K562 (cell line): ENCODE measurements at regions not wholly inside any gene's neighbourhood (a gene's known extent, or its start where the extent isn't known, plus 50 kb on each side); places are given as distances from the start of the nearest gene placed in this dataset.
A peak's percentile ranks its signal among the peaks of the same experiment; 100 is the strongest.

Source experiments
- ATAC-seq: fragments of 200-7000 bp; cut with Tn5 transposase; 3 replicates; pipeline ENCODE4 v1.9.1; 2020; ENCODE audit warnings: moderate library complexity
- BruUV-seq: library from RNA; stranded (reverse); fragments of 400-500 nt; replicated peaks from 2 replicates; lab custom pipeline; 2021; lab: Mats Ljungman, UMichigan
- CTCF ChIA-PET: fragments of 300-600 bp; formaldehyde crosslinking; extraction: SDS; loops from one replicate; lab custom pipeline; 2021; ENCODE audit warnings: low intra/inter-chr PET ratio; lab: Yijun Ruan, JAX
- POLR2A ChIA-PET: fragments of 300-600, 350-650 bp; sonication (Branson Sonifier 250); formaldehyde crosslinking; extraction: SDS; loops from one replicate; lab custom pipeline; 2021; ENCODE audit warnings: antibody characterized with exemption, inconsistent platforms; lab: Yijun Ruan, JAX
- DNase-seq, 4 experiments: peaks; one replicate each; pipeline versions ENCODE4 v3.0.0 to v3.0.0-alpha.2; 2011 to 2018; ENCODE audit warnings: low spot score in 3 of 4, mixed read lengths in 3 of 4; ENCODE audit errors: extremely low read depth in 1 of 4
- FAIRE-seq: peaks from 2 replicates; lab custom pipeline; 2011; peaks lifted over from hg19 to GRCh38; lab: Jason Lieb, UNC
- H2AFZ ChIP-seq: 2 replicates; pipeline ENCODE4 v1.6.0; 2011; ENCODE audit warnings: low read depth, low read length, control low read depth, inconsistent platforms
- H3K27ac ChIP-seq: fragments of 200-600 bp; 3 replicates; pipeline ENCODE4 v1.8.0; 2011; ENCODE audit warnings: low read depth, mild to moderate bottlenecking, control low read depth, inconsistent platforms, low read length, moderate library complexity, mixed read lengths; ENCODE audit errors: extremely low read depth
- H3K27me3 ChIP-seq, 2 experiments: fragments of 300-600 bp in 1 of 2; 2 replicates in 1 of 2; 3 replicates in 1 of 2; pipeline versions ENCODE4 v1.6.0 to v1.8.0; 2011; ENCODE audit warnings: inconsistent platforms in 2 of 2, low read length in 2 of 2, mild to moderate bottlenecking in 1 of 2, mixed read lengths in 1 of 2, moderate library complexity in 1 of 2; ENCODE audit not compliant: control insufficient read depth in 2 of 2, insufficient read depth in 2 of 2
- H3K36me3 ChIP-seq: fragments of 300-600 bp; 3 replicates; pipeline ENCODE4 v1.8.0; 2011; ENCODE audit warnings: mild to moderate bottlenecking, low read length, inconsistent platforms; ENCODE audit not compliant: control insufficient read depth, insufficient read depth
- H3K4me1 ChIP-seq, 2 experiments: fragments of 200-600 bp in 1 of 2; replicated peaks in 1 of 2; 2 replicates in 1 of 2; 3 replicates in 1 of 2; pipeline versions ENCODE4 v1.5.1 to v1.8.0; 2011; ENCODE audit warnings: inconsistent platforms in 2 of 2, low read length in 2 of 2, mild to moderate bottlenecking in 1 of 2, mixed read lengths in 1 of 2, moderate library complexity in 1 of 2; ENCODE audit not compliant: control insufficient read depth in 2 of 2, insufficient read depth in 2 of 2
- H3K4me2 ChIP-seq: 2 replicates; pipeline ENCODE4 v1.6.1; 2011; ENCODE audit warnings: low read length, control low read depth, inconsistent platforms, mixed read lengths; ENCODE audit not compliant: insufficient read depth
- H3K4me3 ChIP-seq: fragments of 200-600 bp; sonication (generic), shearing (Covaris generic); 2 replicates; pipeline ENCODE4 v1.5.1; 2016; ENCODE audit warnings: control low read depth, inconsistent platforms
- H3K79me2 ChIP-seq: fragments of 200-600 bp; 3 replicates; pipeline ENCODE4 v1.8.0; 2011; ENCODE audit warnings: low read length, inconsistent platforms; ENCODE audit not compliant: control insufficient read depth, insufficient read depth
- H3K9ac ChIP-seq, 2 experiments: 2 replicates each; pipeline versions ENCODE4 v1.6.0 to v1.6.1; 2011; ENCODE audit warnings: low read depth in 2 of 2, low read length in 2 of 2, control low read depth in 1 of 2, inconsistent platforms in 1 of 2, mild to moderate bottlenecking in 1 of 2, mixed read lengths in 1 of 2; ENCODE audit not compliant: insufficient read depth in 1 of 2
- H3K9me1 ChIP-seq: one replicate; pipeline ENCODE4 v1.6.0; 2011; ENCODE audit warnings: inconsistent platforms, mild to moderate bottlenecking, low read length, moderate library complexity; ENCODE audit not compliant: control insufficient read depth, insufficient read depth
- H3K9me3 ChIP-seq: replicated peaks from 2 replicates; pipeline ENCODE4 v1.5.1; 2011; ENCODE audit warnings: low read depth, low read length, inconsistent platforms; ENCODE audit not compliant: control insufficient read depth, insufficient read depth
- H4K20me1 ChIP-seq: replicated peaks from 2 replicates; pipeline ENCODE4 v1.6.1; 2011; ENCODE audit warnings: low read length, inconsistent platforms, mixed read lengths; ENCODE audit not compliant: control insufficient read depth, insufficient read depth
- ERF ChIP-seq: fragments of 450-650 bp; formaldehyde crosslinking; IDR thresholded peaks from 2 replicates; pipeline ENCODE4 v1.4.0; 2020; ENCODE audit warnings: mild to moderate bottlenecking, mixed read lengths
- KDM4B ChIP-seq, 2 experiments: fragments of 450-650 bp in 1 of 2; sonication (generic) in 1 of 2; IDR thresholded peaks; 2 replicates each; pipeline ENCODE4 v1.6.1; 2016 to 2017; ENCODE audit warnings: borderline replicate concordance in 2 of 2, antibody characterized with exemption in 1 of 2, low read depth in 1 of 2, mild to moderate bottlenecking in 1 of 2
- MTA2 ChIP-seq: fragments of 450-650 bp; IDR thresholded peaks from 2 replicates; pipeline ENCODE4 v1.6.1; 2016; ENCODE audit warnings: low read depth
- NCOA4 ChIP-seq: fragments of 450-650 bp; IDR thresholded peaks from 2 replicates; pipeline ENCODE4 v1.6.1; 2018; ENCODE audit warnings: mild to moderate bottlenecking; ENCODE audit not compliant: partially characterized antibody
- PTBP1 ChIP-seq: fragments of 200-400 bp; formaldehyde crosslinking; IDR thresholded peaks from 2 replicates; pipeline ENCODE4 v1.6.1; 2017; ENCODE audit warnings: low read depth, low read length
- RB1 ChIP-seq: fragments of 450-650 bp; IDR thresholded peaks from 2 replicates; pipeline ENCODE4 v1.6.1; 2017; ENCODE audit warnings: low read depth, mild to moderate bottlenecking
- RFX1 ChIP-seq: fragments of 450-650 bp; IDR thresholded peaks from 2 replicates; pipeline ENCODE4 v1.6.1; 2016; ENCODE audit warnings: mild to moderate bottlenecking, moderate library complexity
- SAFB2 ChIP-seq: fragments of 200-400 bp; formaldehyde crosslinking; IDR thresholded peaks from 2 replicates; pipeline ENCODE4 v1.6.1; 2018; ENCODE audit warnings: borderline replicate concordance, low read length, low read depth, moderate library complexity; ENCODE audit not compliant: severe bottlenecking
- SMARCA5 ChIP-seq: fragments of 450-650 bp; IDR thresholded peaks from 2 replicates; pipeline ENCODE4 v1.6.1; 2016
- SREBF1 ChIP-seq: fragments of 150-350 bp; IDR thresholded peaks from 2 replicates; pipeline ENCODE4 v1.6.1; 2014; ENCODE audit warnings: antibody characterized with exemption, low read depth, low read length, borderline replicate concordance
- SREBF2 ChIP-seq: sonication (generic); formaldehyde crosslinking; IDR thresholded peaks from 2 replicates; pipeline ENCODE4 v1.4.0; 2020; ENCODE audit warnings: mild to moderate bottlenecking, missing genetic modification reagents
- ZKSCAN1 ChIP-seq: fragments of 150-350 bp; IDR thresholded peaks from 2 replicates; pipeline ENCODE4 v1.6.1; 2016; ENCODE audit warnings: low read depth, low read length
- ZNF507 ChIP-seq: conservative IDR thresholded peaks from 2 replicates; pipeline ENCODE4 v1.6.1; 2017; ENCODE audit warnings: missing genetic modification characterization, missing compliant biosample characterization
- ZNF644 ChIP-seq: fragments of 200-800 bp; sonication (Bioruptor generic); IDR thresholded peaks from 2 replicates; pipeline ENCODE4 v1.6.1; 2016; ENCODE audit warnings: low read depth, missing genetic modification characterization, missing compliant biosample characterization
- ZNF79 ChIP-seq: fragments of 250-450 bp; sonication (Bioruptor Pico); IDR thresholded peaks from 2 replicates; pipeline ENCODE4 v1.4.0; 2020; ENCODE audit warnings: low read depth, mild to moderate bottlenecking, moderate library complexity
- WGBS: fragments of 100-300 bp; shearing (Covaris generic); methylation state at CpG from one replicate; pipeline ENCODE4 v1.1.6; 2016; ENCODE audit warnings: low coverage, mixed read lengths; ENCODE audit not compliant: insufficient coverage; ENCODE audit errors: missing lambda C conversion rate; 5-methylcytosine and 5-hydroxymethylcytosine counted together
- in situ Hi-C: fragments of 300-500 bp; cut with MboI; formaldehyde crosslinking; loops from 4 replicates; pipeline ENCODE4 v1.15.0; 2018; ENCODE audit warnings: inconsistent platforms, mixed read lengths
- intact Hi-C: fragments of 100-400 bp; cut with micrococcal nuclease; formaldehyde crosslinking; loops from 2 replicates; pipeline ENCODE4 v1.14.2; 2022
- TF ChIP-seq, protein P1 (sequence below): IDR thresholded peaks from 2 replicates; pipeline ENCODE4 v1.6.1; 2011; ENCODE audit warnings: borderline replicate concordance, low read depth, mild to moderate bottlenecking, moderate library complexity, low read length; ENCODE audit not compliant: insufficient read depth, poor library complexity, severe bottlenecking
- TF ChIP-seq, protein P2 (sequence below): fragments of 450-650 bp; formaldehyde crosslinking; IDR thresholded peaks from 2 replicates; pipeline ENCODE4 v1.4.0; 2020; ENCODE audit warnings: mild to moderate bottlenecking, moderate library complexity

DNA sequence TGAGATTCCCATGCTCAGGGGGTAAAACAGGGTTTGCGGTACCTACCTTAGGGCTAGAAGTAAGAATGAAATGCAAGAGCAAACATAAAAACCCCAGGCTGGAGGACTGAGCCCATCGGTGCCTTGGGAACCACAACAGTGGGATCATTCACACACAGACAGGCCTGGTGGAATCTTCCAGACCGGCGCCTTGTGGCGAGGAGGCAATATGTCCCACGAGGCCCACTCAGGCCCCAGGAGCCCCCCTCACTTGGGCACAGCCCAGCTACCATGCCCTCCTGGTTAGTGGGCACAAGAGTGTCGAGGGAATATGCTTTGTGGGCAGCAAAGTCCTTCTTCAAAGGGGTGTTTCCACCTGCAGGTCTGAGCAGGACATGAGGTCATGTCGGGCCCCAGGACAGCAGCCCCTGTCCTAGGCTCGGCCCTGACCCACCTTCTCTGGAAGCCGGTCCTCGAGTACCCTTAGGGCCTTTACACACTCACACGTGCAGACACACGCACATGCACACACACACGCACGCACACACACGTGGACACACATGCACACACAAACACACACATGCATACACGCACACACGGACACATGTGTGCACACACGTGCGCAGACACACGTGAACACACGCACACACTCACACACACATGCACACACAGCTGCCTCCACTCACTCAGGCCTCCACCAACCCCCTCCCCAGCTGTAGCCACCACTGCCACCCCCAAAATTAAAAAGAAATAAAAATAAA is 51.5 kb upstream of the MYL10 start (continued):
- TF ChIP-seq SREBF2 (CRISPR knock-in tag): no peak

DNA sequence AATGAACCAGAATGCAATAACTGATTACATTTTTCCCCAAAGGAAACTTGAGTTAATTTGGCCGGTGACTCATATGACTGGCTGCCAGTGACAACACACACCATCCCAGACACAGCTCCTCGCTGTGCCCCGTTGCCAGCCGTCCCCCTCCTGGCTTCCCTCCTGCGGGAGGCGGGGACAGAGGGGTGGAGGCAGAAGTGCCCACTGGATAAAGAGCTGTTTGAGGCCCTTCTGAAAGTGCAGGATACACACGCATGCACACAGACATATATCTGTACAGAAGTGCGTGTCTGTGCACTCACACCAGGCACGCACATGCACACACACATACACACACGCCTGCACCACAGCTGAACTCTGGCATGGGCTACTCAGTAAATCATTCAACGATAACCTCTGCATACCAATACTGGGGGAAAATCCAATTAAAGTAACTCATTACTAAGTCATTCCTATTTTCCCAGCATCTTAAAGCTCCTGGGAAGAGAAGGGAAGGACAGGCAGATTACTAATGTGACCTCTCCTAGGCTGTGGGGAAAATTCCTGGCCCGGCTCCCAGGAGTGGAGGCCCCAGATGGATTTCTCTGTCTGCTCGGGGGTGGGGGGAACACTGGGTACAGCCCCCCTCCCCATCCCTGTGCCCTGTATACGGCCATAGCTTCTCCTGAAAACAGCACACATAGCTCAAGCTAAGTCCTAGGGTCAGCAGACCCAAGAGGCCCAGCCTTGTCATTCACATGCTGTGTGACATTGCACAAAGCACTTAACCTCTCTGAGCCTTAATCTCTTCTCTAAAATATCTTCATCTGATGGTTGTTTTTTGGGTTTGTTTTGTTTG is 52.3 kb upstream of the MYL10 start:
- H3K9ac ChIP-seq: no peak overlapping the region
- FAIRE-seq (no peak), DNase-seq (no peak), ATAC-seq (no peak)
- H3K9me1 ChIP-seq: no peaks in the 10 kb centered on the region
- intact Hi-C loops (no loop called here), in situ Hi-C loops (no loop called here)
- no peaks in the 10 kb centered on the region for H3K9me3 ChIP-seq
- H3K27ac ChIP-seq: no peak overlapping the region
- H3K36me3 ChIP-seq: no peaks in the 10 kb centered on the region
- no peak overlapping the region for H3K4me2 ChIP-seq
- peaks cover 0 to 14% of the 10 kb centered on the region in 2 experiments; a peak in 2 of 5 replicates for H3K4me1 ChIP-seq
- 16% methylated on average over 12 of the region's 14 CpGs for whole genome bisulfite sequencing
- H3K27me3 ChIP-seq: peaks cover 0 to 23% of the 10 kb centered on the region in 2 experiments; a peak in 2 of 5 replicates
- CTCF ChIA-PET: no interaction called here
- no peaks in the 10 kb centered on the region for H3K79me2 ChIP-seq
- POLR2A ChIA-PET: interaction anchor here (1.0 kb wide), 1 partner anchor 46 kb away, joined by 3 read pairs; no protein-coding TSS in a partner anchor
- no peak overlapping the region for H2AFZ ChIP-seq
- H4K20me1 ChIP-seq: no peaks in the 10 kb centered on the region
- no peak overlapping the region for H3K4me3 ChIP-seq
- BruUV-seq: no TSS peak
- TF ChIP-seq ZNF507 (tag): no peak
- no peak for TF ChIP-seq ZKSCAN1
- no peak for TF ChIP-seq MTA2
- no peak for TF ChIP-seq SAFB2
- TF ChIP-seq RFX1: no peak
- TF ChIP-seq, protein P1, sequence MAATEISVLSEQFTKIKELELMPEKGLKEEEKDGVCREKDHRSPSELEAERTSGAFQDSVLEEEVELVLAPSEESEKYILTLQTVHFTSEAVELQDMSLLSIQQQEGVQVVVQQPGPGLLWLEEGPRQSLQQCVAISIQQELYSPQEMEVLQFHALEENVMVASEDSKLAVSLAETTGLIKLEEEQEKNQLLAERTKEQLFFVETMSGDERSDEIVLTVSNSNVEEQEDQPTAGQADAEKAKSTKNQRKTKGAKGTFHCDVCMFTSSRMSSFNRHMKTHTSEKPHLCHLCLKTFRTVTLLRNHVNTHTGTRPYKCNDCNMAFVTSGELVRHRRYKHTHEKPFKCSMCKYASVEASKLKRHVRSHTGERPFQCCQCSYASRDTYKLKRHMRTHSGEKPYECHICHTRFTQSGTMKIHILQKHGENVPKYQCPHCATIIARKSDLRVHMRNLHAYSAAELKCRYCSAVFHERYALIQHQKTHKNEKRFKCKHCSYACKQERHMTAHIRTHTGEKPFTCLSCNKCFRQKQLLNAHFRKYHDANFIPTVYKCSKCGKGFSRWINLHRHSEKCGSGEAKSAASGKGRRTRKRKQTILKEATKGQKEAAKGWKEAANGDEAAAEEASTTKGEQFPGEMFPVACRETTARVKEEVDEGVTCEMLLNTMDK: no peak
- peak; percentile 86; the same call in 1 of the 2 replicates for TF ChIP-seq PTBP1
- TF ChIP-seq NCOA4: no peak
- TF ChIP-seq SMARCA5: peak; percentile 94
- TF ChIP-seq KDM4B (IDR thresholded peaks at IDR 0.05; ENCODE audit: borderline replicate concordance in 2 of 2, low read depth in 1 of 2): no peak
- TF ChIP-seq ERF: no peak
- TF ChIP-seq, protein P2, sequence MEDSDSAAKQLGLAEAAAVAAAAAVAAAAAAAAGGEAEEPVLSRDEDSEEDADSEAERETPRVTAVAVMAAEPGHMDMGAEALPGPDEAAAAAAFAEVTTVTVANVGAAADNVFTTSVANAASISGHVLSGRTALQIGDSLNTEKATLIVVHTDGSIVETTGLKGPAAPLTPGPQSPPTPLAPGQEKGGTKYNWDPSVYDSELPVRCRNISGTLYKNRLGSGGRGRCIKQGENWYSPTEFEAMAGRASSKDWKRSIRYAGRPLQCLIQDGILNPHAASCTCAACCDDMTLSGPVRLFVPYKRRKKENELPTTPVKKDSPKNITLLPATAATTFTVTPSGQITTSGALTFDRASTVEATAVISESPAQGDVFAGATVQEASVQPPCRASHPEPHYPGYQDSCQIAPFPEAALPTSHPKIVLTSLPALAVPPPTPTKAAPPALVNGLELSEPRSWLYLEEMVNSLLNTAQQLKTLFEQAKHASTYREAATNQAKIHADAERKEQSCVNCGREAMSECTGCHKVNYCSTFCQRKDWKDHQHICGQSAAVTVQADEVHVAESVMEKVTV (CRISPR knock-in tag): no peak
- TF ChIP-seq SREBF1: no peak
- no peak for TF ChIP-seq ZNF79 (CRISPR knock-in tag)
- TF ChIP-seq ZNF644 (tag): no peak
- no peak for TF ChIP-seq RB1
